Activated B cell treated with CpG ODN at 0.5 μM for 24 hours (primary cell): ENCODE measurements at regions not wholly inside any gene's neighbourhood (a gene's known extent, or its start where the extent isn't known, plus 50 kb on each side); places are given as distances from the start of the nearest gene placed in this dataset.

Source experiments
- ATAC-seq: fragments of 200-7000 bp; cut with Tn5 transposase; one replicate; pipeline ENCODE4 v1.10.0; 2021; ENCODE audit warnings: low read depth, mild to moderate bottlenecking, moderate library complexity
- CTCF ChIA-PET: fragments of 350-600 bp; sonication (Branson Sonifier 250); formaldehyde crosslinking; loops from one replicate; lab custom pipeline; 2021; ENCODE audit warnings: antibody characterized with exemption; lab: Charles Lee
- POLR2A ChIA-PET: fragments of 350-600 bp; sonication (Branson Sonifier 250); formaldehyde crosslinking; loops from one replicate; lab custom pipeline; 2021; ENCODE audit warnings: antibody characterized with exemption; lab: Charles Lee
- DNase-seq: peaks from one replicate; pipeline ENCODE4 v3.0.0; 2022
- H3K27ac Mint-ChIP-seq: one replicate; pipeline ENCODE4 v1.8.0; 2020; ENCODE audit warnings: mixed read lengths
- H3K27me3 Mint-ChIP-seq: one replicate; pipeline ENCODE4 v1.8.0; 2021; ENCODE audit warnings: mixed read lengths
- H3K36me3 Mint-ChIP-seq: one replicate; pipeline ENCODE4 v1.8.0; 2021; ENCODE audit warnings: low read depth, mixed read lengths
- H3K4me1 Mint-ChIP-seq: one replicate; pipeline ENCODE4 v1.8.0; 2021; ENCODE audit warnings: mixed read lengths
- H3K4me3 Mint-ChIP-seq: one replicate; pipeline ENCODE4 v1.8.0; 2020; ENCODE audit warnings: mild to moderate bottlenecking, mixed read lengths
- H3K9me3 Mint-ChIP-seq: one replicate; pipeline ENCODE4 v1.8.0; 2020; ENCODE audit warnings: mixed read lengths
- CTCF ChIP-seq: fragments of 200-600 bp; IDR thresholded peaks from one replicate; pipeline ENCODE4 v1.8.0; 2022; ENCODE audit warnings: antibody characterized with exemption, mild to moderate bottlenecking
- intact Hi-C: fragments of 100-400 bp; cut with micrococcal nuclease; formaldehyde crosslinking; loops from one replicate; pipeline ENCODE4 v1.15.1; 2024

- CTCF ChIA-PET, result no interaction called here
- no peaks in the 10 kb centered on the region for H3K4me1 Mint-ChIP-seq
- DNase-seq (no peak), ATAC-seq (no peak)
- no peaks in the 10 kb centered on the region for H3K9me3 Mint-ChIP-seq
- H3K36me3 Mint-ChIP-seq, result no peaks in the 10 kb centered on the region
- no peak for TF ChIP-seq CTCF
- no peak overlapping the region for H3K4me3 Mint-ChIP-seq
- peaks cover 11% of the 10 kb centered on the region for H3K27me3 Mint-ChIP-seq
- intact Hi-C loops, result no loop called here
- POLR2A ChIA-PET, result no interaction called here
- H3K27ac Mint-ChIP-seq, result no peak overlapping the region
Observed at GRCh38 chr18:11495441-11495840, 114.0 kb upstream of the SLC35G4 start.

GRCh38 chr18:11494107-11494506, 115.3 kb upstream of the SLC35G4 start:
- Mint-ChIP-seq H3K36me3 (no peaks in the 10 kb centered on the region), H3K9me3 (no peaks in the 10 kb centered on the region), H3K27ac (no peak overlapping the region), H3K27me3 (peaks cover 3% of the 10 kb centered on the region), H3K4me1 (no peaks in the 10 kb centered on the region), H3K4me3 (no peak overlapping the region)
- no peak for ATAC-seq
- ChIA-PET CTCF (no interaction called here), POLR2A (no interaction called here)
- TF ChIP-seq CTCF, result no peak
- intact Hi-C loops, result no loop called here
- DNase-seq, result no peak

- H3K4me3 Mint-ChIP-seq, result no peak overlapping the region
- no peak overlapping the region for H3K27ac Mint-ChIP-seq
- no peaks in the 10 kb centered on the region for H3K9me3 Mint-ChIP-seq
- no peaks in the 10 kb centered on the region for H3K36me3 Mint-ChIP-seq
- DNase-seq (no peak), ATAC-seq (no peak)
- H3K4me1 Mint-ChIP-seq, result no peaks in the 10 kb centered on the region
- H3K27me3 Mint-ChIP-seq, result no peaks in the 10 kb centered on the region
- no peak for TF ChIP-seq CTCF
- ChIA-PET POLR2A (no interaction called here), CTCF (no interaction called here)
- intact Hi-C loops, result no loop called here
Observed at GRCh38 chr18:11489266-11489899, 120.0 kb upstream of the SLC35G4 start.

GRCh38 chr18:11488175-11488574, 121.2 kb upstream of the SLC35G4 start:
- Mint-ChIP-seq H3K4me3 (no peak overlapping the region), H3K36me3 (no peaks in the 10 kb centered on the region), H3K4me1 (no peaks in the 10 kb centered on the region), H3K9me3 (no peaks in the 10 kb centered on the region), H3K27ac (no peak overlapping the region), H3K27me3 (no peaks in the 10 kb centered on the region)
- CTCF ChIA-PET, result no interaction called here
- DNase-seq (no peak), ATAC-seq (no peak)
- no peak for TF ChIP-seq CTCF
- POLR2A ChIA-PET, result no interaction called here
- intact Hi-C loops, result no loop called here

- DNase-seq (no peak), ATAC-seq (no peak)
- no peaks in the 10 kb centered on the region for H3K4me1 Mint-ChIP-seq
- no peak overlapping the region for H3K4me3 Mint-ChIP-seq
- CTCF ChIA-PET, result no interaction called here
- no peaks in the 10 kb centered on the region for H3K9me3 Mint-ChIP-seq
- intact Hi-C loops, result no loop called here
- POLR2A ChIA-PET, result no interaction called here
- no peak for TF ChIP-seq CTCF
- no peak overlapping the region for H3K27ac Mint-ChIP-seq
- H3K27me3 Mint-ChIP-seq, result no peaks in the 10 kb centered on the region
- no peaks in the 10 kb centered on the region for H3K36me3 Mint-ChIP-seq
Observed at GRCh38 chr18:11487390-11487789, 122.0 kb upstream of the SLC35G4 start.
